GM19438 (cell line): ENCODE measurements at regions not wholly inside any gene's neighbourhood (a gene's known extent, or its start where the extent isn't known, plus 50 kb on each side); places are given as distances from the start of the nearest gene placed in this dataset.

Experiments
- ATAC-seq: cut with Tn5 transposase; IDR thresholded peaks from one replicate; pipeline ENCODE4 v1.9.1; 2021; ENCODE audit warnings: low read depth; ENCODE audit not compliant: unreplicated experiment

GRCh38 chr9:6703898-6704639 is 53.7 kb upstream of the KDM4C start:
- ATAC-seq, result peak; percentile 83

- ATAC-seq, result no peak
Observed at GRCh38 chr9:6702707-6703106, 55.1 kb upstream of the KDM4C start.

DNA sequence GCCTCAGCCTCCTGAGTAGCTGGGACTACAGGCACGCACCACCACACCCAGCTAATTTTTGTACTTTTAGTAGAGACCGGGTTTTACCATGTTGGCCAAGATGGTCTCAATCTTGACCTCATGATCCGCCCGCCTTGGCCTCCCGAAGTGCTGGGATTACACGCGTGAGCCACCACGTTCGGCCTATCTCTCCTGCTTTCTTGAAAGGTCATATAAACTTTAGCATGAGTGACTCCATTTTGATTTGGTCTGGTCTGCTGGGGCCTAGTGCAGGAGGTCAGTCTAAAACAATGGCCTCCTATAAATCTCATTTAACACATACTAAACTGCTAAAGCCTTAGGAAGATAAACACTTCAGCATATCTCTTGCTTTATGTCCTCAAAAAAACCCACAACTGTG is 50.6 kb upstream of the GLDC start:
- ATAC-seq, result no peak

GRCh38 chr9:6695121-6695814 is 49.7 kb upstream of the GLDC start:
- no peak for ATAC-seq
